ENCODE measurements at regions not wholly inside any gene's neighbourhood (a gene's known extent, or its start where the extent isn't known, plus 50 kb on each side); places are given as distances from the start of the nearest gene placed in this dataset.
"Not testable (repeated sequence)": the region's sequence is repeated elsewhere in the genome, so short reads cannot be mapped to it uniquely, and the experiment has no call there.

DNA sequence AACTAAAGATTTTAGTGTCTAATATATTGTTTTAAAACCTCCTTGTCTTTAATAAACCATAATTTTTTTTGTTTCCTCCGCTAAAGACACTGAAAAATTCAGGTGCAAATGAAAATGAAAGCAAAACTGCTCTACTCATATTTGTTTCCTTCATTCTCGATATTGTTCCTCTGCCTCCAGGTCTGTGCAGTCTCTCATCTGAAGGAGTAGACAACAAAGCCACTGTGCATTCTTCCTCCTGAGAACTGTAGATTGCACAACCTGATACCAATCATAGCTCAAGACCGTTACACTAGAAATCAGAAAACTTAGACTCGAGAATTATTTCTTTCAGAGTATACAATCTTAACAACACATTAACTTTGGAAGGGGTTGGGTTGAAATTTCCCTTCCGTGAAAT is 373.1 kb upstream of the CXADR start:
- no peak for DNase-seq (ENCODE audit: low read depth)

DNA sequence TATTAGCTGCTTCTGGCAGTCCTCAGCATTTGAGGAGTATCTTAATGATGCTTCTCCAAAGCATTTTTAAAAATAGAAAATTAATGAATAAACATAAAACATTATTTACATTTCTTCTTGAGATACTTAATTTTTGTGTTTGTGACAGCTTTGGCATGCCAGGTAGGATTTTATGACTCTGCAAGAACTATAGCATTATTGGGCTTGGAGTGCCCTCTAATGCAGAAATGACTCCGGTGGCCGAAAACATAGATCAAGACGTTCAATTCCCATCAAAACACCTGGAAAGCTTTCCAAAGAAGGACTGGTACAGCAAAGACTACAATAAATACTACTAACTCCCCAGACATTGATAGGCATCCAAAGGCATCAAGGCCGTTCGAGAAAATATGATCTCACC is 366.4 kb upstream of the CXADR start:
- no peak for DNase-seq (ENCODE audit: low read depth)

DNA sequence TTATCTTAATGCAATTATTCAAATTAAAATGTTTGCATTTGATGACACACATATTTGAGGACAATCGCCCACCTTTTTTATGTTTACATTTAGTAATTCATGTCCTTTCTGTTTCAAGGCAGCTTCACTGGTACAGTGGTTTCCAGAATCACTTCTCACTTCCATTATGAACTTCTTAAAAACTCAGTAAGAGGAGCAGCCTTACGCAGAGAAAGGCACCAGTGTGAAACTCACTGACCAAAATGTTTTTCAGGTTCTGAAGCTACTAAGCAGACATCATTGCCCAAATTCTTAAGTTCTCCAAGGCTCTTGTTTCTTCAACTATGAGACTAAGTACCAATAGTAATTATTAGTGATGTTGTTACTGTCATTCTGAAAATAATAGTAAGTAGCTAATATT is 353.1 kb upstream of the CXADR start:
- DNase-seq (ENCODE audit: low read depth), result no peak

DNA sequence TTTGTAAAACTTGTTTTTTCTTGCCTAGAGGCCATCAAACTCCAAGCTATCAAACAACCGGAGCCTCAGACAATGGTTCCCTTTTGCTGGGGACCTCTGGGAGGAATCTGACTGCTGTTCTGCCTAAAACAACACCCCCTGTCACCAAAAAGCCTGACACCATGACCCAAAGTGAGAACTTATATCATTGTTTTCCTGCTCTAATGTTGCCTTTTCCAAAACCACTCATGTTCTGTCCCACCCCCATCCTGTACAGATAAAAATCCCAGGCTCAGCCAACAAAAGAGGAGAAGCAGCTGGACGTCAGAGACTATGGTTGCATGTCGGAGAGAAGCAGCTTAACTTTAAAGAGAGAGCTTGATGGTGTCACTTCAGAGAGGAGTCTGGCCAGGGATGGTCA is 327.2 kb upstream of the CXADR start:
- no peak for DNase-seq (ENCODE audit: low read depth)

DNA sequence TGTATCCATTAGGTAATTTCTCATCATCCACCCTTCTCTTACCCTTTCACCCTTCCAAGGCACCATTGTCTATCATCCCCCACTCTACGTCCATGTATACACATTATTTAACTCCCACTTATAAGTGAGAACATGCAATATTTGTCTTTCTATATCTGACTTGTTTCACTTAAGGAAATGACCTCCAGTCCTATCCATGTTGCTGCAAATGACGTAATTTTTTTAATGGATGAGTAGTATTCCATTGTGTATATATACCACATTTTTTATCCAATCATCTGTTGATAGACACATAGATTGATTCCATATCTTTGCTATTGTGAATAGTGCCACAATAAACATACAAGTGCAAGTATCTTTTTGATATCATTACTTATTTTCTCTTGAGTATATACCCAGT is 322.9 kb upstream of the CXADR start:
- DNase-seq (ENCODE audit: low read depth), result no peak

DNA sequence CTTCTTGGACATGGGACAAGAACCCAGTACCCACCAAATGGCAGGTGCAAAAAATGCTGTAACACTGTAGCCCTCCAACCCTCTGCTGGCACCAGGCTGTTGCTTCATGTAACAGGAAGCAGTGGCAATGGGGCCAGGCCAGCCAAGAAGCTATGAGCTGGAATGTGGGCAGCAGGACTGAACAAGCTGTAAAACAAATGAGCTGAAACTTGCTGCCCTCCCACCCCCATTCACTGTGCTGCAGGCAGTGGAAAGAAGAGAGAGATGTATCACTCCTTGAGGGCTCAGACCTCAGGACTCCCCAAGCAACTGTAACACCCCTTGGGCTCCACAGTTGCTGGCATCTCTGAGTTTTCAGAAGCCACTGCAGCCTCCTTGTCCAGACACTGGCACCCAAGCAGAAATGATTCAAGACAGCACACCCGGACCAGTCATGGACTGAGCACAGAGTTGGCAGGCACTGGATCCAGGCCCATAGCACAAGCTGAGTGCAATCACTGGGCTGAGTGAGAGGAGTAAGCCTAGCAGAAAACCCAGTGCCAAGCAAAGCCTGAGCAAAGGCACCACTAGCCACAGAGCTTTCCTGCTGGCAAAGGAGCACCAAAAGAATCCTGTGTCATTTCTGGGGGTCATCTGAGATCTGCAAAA is 321.4 kb upstream of the CXADR start:
- no peak for DNase-seq (ENCODE audit: low read depth)

DNA sequence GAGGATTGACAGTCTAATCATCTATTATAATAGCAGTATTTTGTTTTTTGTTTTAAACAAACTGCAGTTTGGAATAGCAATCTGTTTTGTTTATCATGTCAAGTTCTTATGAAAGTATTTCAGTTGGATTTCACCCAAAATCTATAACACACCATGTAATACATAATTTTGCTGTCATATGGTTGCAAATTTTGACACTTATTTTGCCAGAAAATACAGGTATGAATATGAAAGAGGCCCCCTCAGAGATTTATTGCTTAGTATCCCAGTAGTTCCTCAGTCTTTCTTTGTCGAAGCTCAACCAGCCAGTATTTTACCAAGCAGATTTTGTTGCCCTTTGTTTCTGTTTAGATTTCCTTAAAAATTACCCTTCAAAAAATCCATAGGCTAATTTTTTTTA is 317.5 kb upstream of the CXADR start:
- DNase-seq (ENCODE audit: low read depth), result no peak

DNA sequence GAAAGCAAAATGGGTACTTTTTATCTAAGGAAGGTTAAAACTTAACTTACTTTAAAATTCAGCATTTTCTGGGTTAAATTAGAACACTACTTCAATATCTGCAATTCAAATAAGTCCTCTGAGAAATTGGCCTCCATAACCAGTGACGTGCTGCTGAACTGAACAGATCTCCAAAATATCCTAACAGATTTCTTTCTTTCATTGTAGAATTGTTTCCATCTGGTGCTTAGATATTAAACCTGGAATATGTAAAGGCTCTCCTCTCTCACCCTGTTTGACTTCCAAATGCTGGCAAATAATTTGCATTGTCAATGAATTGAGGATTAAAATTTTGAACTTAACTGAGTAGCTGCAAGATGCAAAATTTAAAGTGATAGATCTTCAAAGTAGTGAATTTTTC is 316.9 kb upstream of the CXADR start:
- DNase-seq (ENCODE audit: low read depth), result no peak

DNA sequence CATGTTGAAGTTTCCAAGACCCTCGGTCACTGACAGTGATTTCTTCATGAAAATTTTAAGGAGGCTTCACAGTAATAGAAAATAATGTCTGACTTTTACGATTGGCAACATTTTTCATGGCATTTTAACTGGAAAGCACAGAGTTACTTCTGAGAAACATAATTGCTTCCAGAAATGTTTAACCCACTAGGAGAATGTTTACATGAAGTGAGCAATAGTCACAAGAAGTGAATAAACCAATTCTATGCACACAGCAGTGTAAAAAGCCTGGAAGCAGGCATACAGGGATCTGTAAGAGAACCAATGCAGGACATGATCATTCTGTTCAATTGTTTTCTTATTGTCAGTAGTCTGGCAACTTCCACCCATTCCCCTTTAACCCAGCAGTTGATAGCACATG is 316.2 kb upstream of the CXADR start:
- no peak for DNase-seq (ENCODE audit: low read depth)

DNA sequence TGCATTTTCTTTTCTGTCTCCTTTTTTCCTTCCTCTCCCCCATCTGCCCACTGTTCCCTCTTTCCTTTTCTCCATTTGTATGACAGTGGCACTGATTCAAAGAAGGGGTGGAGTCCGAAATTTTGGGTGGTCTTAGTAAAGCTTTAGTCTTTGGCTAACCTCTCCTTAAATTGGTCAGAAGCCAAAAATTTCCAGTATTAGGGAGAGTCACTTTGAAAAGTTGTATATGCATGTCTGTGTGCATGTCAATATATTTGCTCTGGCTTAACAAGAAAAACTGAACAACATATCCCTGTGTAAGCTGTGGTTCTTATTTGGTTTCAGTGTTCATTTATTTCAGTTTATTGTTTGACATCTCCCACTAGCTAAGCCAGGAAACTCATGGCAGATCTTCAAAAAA is 314.8 kb upstream of the CXADR start:
- DNase-seq (ENCODE audit: low read depth), result no peak

DNA sequence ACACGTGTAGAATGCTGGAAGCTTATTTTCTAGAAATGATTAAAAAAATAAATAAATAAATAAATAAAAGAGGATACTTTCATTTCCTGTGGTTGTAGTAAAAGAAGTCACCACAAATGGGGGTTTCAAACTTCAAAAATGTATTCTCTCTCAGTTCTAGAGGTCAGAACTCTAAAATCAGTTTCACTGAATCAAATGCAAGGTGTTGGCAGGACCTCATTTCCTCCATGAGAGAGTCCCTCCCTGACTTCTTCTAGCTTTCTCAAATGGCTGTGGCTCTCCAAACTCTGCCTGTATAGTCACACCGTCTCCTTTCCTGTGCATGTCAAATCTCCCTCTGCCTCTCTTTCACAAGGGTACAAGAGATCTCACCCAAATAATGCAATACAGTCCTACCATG is 312.6 kb upstream of the CXADR start:
- DNase-seq (ENCODE audit: low read depth), result no peak

DNA sequence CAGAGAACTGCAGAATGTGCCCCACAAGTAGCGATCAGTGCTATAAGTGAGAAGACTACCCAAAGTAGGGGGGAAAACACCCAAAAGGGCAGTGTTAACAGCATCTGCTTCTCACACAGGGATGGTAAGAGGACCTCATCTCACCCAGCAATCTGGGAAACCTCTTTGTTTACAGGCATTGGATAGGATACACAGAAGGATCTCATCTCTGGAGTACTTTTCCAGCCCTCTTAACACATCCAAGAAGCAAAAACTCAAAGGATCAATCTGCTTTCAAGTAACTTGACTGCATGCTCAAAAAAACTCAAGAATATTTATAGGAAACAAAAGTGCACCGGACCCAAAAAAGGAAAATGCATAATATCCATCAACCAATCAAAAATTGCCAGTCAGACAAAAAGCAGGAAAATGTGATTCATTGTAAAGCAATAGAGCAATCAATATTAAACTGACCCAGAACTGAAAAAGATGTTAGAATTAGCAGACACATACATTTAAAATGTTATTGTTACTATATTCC is 311.0 kb upstream of the CXADR start:
- DNase-seq (ENCODE audit: low read depth), result no peak

DNA sequence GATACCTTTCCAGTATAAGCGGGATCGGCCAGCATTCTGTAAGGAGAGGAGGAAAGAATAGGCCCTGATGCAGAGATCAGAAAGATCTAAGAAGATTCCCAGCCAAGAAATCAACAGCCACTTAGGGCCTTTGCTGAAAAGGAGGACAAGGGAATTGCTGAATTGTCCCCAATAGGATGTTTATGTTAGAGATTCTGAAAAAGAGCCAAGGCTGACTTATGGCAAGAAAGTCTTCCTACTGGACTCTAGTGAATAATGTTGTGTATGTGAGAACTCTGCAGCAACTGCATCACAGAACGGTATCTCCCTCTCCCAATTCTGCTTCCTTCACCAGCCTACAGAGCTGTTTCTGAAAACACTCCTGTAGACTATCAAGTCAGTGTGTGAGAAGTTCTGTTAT is 298.0 kb upstream of the CXADR start:
- DNase-seq (ENCODE audit: low read depth), result no peak

DNA sequence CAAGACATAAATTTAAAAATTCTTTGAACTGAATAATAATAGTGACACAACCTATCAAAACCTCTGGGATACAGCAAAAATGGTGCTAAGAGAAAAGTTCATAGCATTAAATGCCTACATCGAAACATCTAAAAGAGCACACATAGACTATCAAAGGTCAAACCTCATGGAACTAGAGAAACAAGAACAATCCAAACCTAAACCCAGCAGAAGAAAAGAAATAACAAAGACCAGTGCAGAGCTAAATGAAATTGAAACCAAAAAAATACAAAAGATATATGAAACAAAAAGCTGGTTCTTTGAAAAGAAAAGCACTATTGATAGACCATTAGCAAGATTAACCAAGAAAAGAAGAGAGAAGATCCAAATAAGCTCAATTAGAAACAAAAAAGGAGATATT is 293.8 kb upstream of the CXADR start:
- DNase-seq (ENCODE audit: low read depth), result not testable (repeated sequence)

DNA sequence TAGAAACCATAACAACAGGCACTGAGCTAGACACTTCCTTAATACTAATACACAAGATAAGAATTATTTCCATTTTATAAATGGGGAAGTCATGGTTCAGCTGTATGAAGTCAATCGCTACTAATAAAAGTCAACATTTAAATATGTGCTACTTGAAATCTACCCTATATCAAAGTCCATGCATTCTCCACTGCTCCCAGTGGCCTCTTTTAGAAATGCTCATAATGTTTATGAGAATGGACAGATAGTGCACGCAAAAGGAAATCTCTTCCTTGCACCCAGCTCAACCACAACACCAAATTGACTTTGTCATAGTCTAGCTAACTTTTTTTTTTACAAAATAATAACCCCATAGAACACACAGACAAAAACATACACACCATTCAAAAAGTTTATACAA is 281.7 kb upstream of the CXADR start:
- DNase-seq (ENCODE audit: low read depth), result no peak

DNA sequence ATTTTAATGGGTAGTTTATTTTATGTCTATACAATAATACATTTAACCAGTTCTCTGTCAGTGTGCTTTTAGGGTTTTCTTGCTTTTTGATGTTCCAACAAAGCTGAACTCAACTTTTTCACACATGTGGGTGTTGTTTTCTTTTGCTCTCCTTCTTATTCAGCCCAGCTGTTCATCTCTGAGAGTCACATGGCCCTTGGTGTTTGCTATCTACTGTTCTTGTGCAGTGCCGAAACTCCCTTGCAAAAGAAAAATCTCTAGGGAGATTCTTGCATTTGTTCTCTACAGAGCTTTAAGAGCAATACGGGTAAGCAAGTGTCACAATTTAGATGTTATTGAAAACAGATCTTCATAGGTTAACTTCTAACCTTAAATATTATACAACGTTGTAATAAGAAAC is 281.1 kb upstream of the CXADR start:
- DNase-seq (ENCODE audit: low read depth), result no peak

DNA sequence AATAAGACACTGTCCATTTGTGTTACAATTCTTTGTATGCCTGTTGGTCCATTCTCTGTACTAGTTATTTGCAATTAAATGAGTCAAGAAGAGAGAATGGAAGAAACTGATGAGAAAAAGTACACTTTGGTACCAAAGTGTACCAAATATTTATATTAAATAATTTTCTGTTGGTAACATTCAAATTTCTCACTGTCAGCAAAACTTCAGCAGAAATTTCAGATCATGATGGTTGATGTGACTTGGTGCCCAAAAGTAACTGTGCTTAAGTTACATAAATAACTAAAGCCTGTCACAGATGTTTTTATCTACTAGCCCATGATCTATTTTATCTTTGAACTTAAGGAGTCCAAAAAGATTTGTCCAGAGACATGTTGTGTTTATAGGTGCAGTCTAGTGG is 274.4 kb upstream of the CXADR start:
- no peak for DNase-seq (ENCODE audit: low read depth)

DNA sequence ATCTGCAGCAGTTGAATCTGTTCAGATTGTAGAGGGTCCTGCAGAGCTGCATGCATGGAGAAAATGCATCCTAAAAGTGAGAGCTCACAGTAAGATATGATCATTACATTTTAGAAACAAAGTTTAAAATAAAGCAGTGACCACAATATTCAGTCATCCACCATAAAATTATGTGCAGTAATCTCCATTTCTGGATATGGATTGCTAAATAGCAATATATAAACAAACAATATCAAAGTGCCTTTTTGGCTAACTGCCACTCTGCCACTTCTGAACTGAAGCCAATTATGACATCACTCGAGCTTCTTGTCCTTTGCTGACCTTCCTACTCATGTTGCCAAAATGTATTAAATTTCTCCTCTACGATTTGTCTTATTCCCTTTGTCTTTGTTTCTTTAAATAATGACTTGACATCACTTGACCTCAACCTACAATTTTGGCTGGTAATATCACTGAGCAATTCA is 262.0 kb upstream of the CXADR start:
- no peak for DNase-seq (ENCODE audit: low read depth)

DNA sequence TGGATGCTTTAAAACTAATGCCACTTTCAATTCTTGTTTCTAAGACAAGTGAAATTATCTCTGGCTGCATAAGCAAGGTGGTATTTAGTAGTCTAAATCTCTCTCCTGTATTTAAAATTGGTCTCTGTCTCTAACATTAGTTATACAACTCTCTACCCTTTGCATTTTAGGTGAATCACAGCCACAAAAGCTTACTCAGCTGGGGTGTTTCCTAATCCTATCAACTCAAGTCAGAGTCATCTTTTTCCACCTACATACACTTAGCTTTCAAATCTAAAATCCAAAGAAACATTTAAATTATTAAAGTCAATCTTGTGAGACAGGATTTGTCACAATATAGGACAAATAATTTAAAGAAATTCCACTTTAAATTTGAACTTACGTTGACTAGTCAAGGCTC is 255.1 kb upstream of the CXADR start:
- no peak for DNase-seq (ENCODE audit: low read depth)

DNA sequence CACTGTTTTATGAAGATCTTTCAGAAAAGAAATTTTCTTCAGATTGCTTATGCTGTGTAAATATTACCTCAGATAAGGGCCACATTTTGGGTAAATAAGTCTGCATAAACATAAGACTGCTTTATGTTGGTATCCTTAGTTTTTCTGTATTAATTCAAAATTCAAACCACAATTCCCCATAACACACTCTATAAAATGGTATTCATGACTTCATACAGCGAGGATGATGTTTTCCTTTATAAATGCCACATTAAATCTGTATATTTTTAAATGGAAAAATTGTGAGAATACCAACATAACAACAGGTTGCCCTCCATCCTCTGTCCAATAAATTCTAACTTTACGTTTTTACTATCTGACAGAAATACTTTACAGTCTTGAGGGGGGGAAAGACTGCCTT is 248.7 kb upstream of the CXADR start:
- DNase-seq (ENCODE audit: low read depth), result no peak

DNA sequence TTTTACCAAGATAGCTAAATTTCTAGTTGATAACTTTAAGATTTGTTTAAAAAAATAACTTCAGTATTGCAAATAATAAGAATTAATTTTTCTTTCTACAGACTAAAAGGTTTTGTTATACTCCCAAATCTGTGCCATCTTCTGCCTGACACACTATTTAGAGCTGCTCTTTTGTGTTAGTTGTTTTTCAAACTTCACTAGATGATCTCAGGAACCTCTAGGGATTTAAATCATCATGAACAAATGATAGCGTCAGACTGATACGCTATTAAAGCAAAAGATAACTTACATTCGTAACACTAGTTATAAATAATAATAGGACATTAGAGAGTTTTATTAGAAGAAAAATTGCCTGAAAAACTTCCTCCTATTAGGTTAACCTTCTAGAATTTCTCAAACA is 243.1 kb upstream of the CXADR start:
- no peak for DNase-seq (ENCODE audit: low read depth)

DNA sequence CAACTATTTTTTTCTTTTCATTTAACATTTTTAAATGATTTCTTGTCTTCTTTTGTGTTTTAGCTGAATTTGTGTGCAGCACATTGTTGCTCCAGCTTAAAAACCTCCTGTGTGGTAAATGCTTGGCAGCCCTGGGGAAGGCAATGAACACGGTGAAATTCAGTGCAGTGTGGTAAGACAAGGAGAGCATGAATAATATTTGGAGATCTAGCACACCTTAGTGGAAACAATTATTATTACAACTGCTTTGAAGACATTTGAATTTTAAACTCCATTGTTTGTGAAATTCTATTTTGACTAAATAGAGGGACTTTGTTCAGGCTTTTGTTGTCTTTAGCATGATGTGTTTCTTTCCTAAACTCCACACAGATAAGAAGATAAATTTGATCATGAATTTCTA is 242.6 kb upstream of the CXADR start:
- DNase-seq (ENCODE audit: low read depth), result no peak

DNA sequence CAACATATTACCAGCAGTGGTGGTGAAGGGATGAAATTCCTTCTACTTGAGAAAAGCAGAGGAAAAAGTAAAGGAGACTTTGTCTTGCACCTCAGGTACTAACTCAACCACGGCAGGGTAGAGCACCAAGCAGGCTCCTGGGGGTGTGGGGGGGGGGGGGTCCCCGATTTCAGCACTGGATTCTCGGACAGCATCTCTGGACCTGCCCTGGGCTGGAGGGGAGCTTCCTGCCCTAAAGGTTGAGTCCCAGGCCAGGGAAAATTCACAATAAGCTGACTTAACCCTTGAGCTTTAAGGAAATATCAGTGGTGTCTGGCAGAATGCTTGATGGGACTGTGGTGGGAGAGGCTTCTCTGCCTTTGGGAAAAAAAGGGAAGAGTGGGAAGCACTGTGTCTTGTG is 233.2 kb upstream of the CXADR start:
- DNase-seq (ENCODE audit: low read depth), result no peak

DNA sequence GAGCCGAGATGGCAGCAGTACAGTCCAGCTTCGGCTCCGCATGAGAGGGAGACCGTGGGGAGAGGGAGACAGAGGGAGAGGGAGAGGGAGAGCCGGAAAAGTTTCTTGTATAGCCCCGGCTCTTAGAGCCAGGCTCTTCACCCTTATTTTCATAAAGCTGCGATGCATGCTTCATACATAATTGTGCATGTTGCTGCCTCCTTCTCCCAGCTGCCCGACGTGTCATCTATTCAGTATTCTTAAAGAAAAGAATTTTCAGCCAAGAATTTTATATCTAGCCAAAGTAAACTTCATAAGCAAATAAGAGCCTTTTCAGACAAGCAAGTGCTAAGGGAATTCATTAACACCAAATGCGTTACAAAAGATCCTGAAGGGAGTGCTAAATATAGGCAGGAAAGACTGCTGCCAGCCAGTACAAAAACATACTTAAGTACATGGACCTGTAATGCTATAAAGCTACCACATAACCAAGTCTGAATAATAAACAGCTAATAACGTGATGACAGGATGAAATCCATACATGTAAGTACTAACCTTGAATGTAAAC is 219.8 kb upstream of the CXADR start:
- not testable (repeated sequence) for DNase-seq (ENCODE audit: low read depth)
